ENCODE measurements at regions not wholly inside any gene's neighbourhood (a gene's known extent, or its start where the extent isn't known, plus 50 kb on each side); places are given as distances from the start of the nearest gene placed in this dataset.

DNA sequence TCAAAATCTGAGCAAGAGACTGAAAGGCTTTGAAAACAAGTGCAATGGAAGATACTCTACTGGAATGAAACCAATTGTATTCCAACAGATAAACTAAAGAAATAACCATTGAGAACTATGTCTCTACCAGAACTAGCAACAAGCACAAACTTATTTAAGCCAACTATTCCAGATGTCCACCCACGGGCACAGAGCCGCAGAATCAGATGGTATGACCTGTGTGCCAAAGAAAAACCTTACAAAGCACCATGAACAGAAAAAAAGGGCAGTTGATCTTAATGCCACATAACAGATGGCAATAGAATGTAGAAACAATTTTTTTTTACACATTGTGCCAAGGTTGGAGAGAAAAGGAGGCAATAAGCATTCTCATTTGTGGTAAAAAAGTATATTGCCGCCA is 269.3 kb upstream of the ADGRL3 start:
- no peak overlapping the region for H3K27ac ChIP-seq
- H3K27me3 ChIP-seq (replicated peaks; ENCODE audit: insufficient read depth), result no peaks in the 10 kb centered on the region
- no peaks in the 10 kb centered on the region for H3K9me2 ChIP-seq (ENCODE audit: insufficient read depth)
- no peak overlapping the region for H3K9ac ChIP-seq
- no peaks in the 10 kb centered on the region for H3K79me2 ChIP-seq (ENCODE audit: insufficient read depth)
- H3F3A ChIP-seq (ENCODE audit: insufficient read depth), result no peaks in the 10 kb centered on the region
- TF ChIP-seq EZH2 (IDR thresholded peaks at IDR 0.05; ENCODE audit: insufficient read depth, poor library complexity, severe bottlenecking) (no peak), EZH2phosphoT487 (IDR thresholded peaks at IDR 0.05; ENCODE audit: insufficient read depth, low read depth) (no peak)
- in situ Hi-C loops (cut with MboI), result no loop called here
- H3K9me3 ChIP-seq (ENCODE audit: low read depth), result no peaks in the 10 kb centered on the region
- WGBS, 2 experiments (ENCODE audit: low coverage in 1 of 2, low lambda C conversion rate in 2 of 2, missing lambda C conversion rate in 2 of 2), result 17 to 21% methylated on average over 3 of the region's 3 CpGs
- H3K4me1 ChIP-seq (ENCODE audit: insufficient read depth), result no peaks in the 10 kb centered on the region
- H3K36me3 ChIP-seq (ENCODE audit: low read depth), result no peaks in the 10 kb centered on the region
- DNase-seq, result no peak
- H4K20me1 ChIP-seq (ENCODE audit: insufficient read depth), result no peaks in the 10 kb centered on the region
- H3K4me3 ChIP-seq, result no peak overlapping the region
- H2AFZ ChIP-seq, result no peak overlapping the region
- H3K4me2 ChIP-seq (ENCODE audit: unreplicated experiment), result no peak overlapping the region

DNA sequence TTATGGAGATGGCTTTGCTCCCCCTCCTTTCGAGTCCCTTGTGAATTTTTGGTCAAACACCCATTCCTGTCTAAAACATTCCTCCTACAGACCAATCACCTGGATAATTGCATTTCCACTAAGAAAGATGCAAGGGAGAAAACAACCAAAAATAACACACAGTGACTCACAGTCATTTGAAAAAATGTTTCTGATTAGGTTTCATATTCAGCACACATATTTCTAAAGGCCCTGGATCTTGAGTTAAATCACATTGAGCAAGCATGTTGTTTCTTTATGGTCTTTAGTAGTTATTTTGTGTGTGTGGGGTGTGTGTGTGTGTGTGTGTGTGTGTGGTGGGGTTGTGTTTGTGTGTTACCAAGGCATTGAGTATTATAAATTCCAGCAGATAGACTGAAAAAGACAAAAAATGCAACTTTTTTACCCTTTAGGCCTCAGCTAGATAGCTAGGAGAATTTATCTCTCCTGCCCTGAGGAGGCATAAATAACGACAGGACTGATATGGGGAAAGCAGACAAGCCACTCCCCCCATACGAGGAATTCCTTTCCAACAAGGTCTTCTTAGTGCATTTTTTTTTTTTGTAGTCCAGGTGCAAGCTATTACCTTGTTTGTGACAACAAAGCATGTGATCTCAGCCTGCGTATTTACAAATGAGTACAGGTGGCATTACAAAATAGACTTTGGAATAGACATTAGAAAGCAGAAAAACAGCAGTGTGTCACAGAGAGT is 265.4 kb upstream of the ADGRL3 start:
- WGBS, 2 experiments (ENCODE audit: low coverage in 1 of 2, low lambda C conversion rate in 2 of 2, missing lambda C conversion rate in 2 of 2), result 12 to 15% methylated on average over 4 of the region's 4 CpGs
- H3K4me2 ChIP-seq (ENCODE audit: unreplicated experiment), result no peak overlapping the region
- no peaks in the 10 kb centered on the region for H3K79me2 ChIP-seq (ENCODE audit: insufficient read depth)
- no peaks in the 10 kb centered on the region for H3K4me1 ChIP-seq (ENCODE audit: insufficient read depth)
- H3K36me3 ChIP-seq (ENCODE audit: low read depth), result no peaks in the 10 kb centered on the region
- TF ChIP-seq EZH2phosphoT487 (IDR thresholded peaks at IDR 0.05; ENCODE audit: insufficient read depth, low read depth), result no peak
- no peak for TF ChIP-seq EZH2 (IDR thresholded peaks at IDR 0.05; ENCODE audit: insufficient read depth, poor library complexity, severe bottlenecking)
- H3K9me3 ChIP-seq (ENCODE audit: low read depth), result no peaks in the 10 kb centered on the region
- H3K27me3 ChIP-seq (replicated peaks; ENCODE audit: insufficient read depth), result no peaks in the 10 kb centered on the region
- no peak overlapping the region for H3K4me3 ChIP-seq
- in situ Hi-C loops (cut with MboI), result no loop called here
- H3K9ac ChIP-seq, result no peak overlapping the region
- DNase-seq, result no peak
- no peaks in the 10 kb centered on the region for H3F3A ChIP-seq (ENCODE audit: insufficient read depth)
- no peak overlapping the region for H3K27ac ChIP-seq
- H3K9me2 ChIP-seq (ENCODE audit: insufficient read depth), result no peaks in the 10 kb centered on the region
- no peak overlapping the region for H2AFZ ChIP-seq
- no peaks in the 10 kb centered on the region for H4K20me1 ChIP-seq (ENCODE audit: insufficient read depth)

DNA sequence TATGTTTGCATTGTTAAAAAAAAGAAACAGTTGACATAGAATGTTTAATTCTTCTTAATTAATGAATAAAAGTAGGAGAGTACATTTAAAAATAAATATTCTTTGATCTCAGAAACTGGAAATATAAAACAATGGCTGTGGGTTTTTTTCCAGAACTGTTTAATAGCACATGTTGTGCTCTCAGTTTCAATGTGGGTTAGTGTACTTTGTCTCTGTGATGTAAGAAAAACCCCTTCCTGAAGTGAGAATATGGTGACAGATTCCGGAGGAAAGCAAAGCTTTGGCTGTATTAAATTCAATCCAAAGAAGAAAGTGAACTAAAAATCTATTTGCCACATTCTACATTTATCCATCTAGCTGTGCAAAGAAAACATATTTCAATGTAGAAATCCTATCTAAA is 261.9 kb upstream of the ADGRL3 start:
- WGBS, 2 experiments (ENCODE audit: low coverage in 1 of 2, low lambda C conversion rate in 2 of 2, missing lambda C conversion rate in 2 of 2), result 14 to 22% methylated on average over 1 of the region's 1 CpG
- in situ Hi-C loops (cut with MboI), result no loop called here
- H3K4me1 ChIP-seq (ENCODE audit: insufficient read depth), result no peaks in the 10 kb centered on the region

DNA sequence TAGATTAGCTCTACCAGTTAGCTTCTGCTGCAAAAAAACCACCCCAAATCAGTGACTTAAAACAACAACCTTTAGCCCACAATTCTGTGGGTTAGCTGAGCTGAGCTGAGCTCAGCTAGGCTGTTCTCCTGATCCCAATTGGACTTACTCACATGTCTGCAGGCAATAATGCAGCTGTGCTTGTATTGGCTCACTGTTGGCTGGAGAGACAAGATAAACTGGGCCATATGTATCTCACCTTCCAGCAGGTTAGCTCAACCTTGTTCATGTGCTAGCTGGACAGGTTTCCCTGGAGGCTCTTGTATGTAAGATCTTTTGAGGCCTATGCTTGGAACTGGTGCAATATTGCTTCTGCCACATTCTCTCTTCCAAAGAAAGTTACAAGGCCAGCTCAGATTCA is 261.5 kb upstream of the ADGRL3 start:
- in situ Hi-C loops (cut with MboI), result no loop called here

More for the DNA sequence above, 261.9 kb upstream of the ADGRL3 start:
- TF ChIP-seq EZH2 (IDR thresholded peaks at IDR 0.05; ENCODE audit: insufficient read depth, poor library complexity, severe bottlenecking) (no peak), EZH2phosphoT487 (IDR thresholded peaks at IDR 0.05; ENCODE audit: insufficient read depth, low read depth) (no peak)
- Histone ChIP-seq H3K27me3 (replicated peaks; ENCODE audit: insufficient read depth) (no peaks in the 10 kb centered on the region), H3K9me3 (ENCODE audit: low read depth) (no peaks in the 10 kb centered on the region), H3K27ac (no peak overlapping the region), H3F3A (ENCODE audit: insufficient read depth) (no peaks in the 10 kb centered on the region), H4K20me1 (ENCODE audit: insufficient read depth) (no peaks in the 10 kb centered on the region), H3K4me3 (no peak overlapping the region), H3K9ac (no peak overlapping the region), H3K79me2 (ENCODE audit: insufficient read depth) (no peaks in the 10 kb centered on the region), H3K9me2 (ENCODE audit: insufficient read depth) (no peaks in the 10 kb centered on the region), H3K4me2 (ENCODE audit: unreplicated experiment) (no peak overlapping the region), H3K36me3 (ENCODE audit: low read depth) (no peaks in the 10 kb centered on the region), H2AFZ (no peak overlapping the region)
- no peak for DNase-seq

DNA sequence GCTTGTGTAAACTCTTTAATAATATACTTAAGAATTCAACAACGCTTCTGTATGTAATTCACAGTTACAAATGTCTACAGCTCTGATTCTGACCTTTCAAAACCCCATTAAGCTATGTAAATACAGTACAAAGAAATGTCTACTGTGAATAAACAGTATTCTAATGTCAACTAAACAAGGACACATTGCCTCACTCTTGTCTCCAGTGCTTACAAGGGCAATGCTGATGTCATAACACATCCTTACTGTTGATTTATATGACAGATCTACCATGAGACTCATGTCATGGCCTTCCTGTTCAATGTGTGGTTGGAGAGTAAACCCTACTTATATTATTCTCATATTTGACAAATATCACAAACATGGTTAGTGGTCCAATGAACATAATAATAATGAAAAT is 256.1 kb upstream of the ADGRL3 start:
- Histone ChIP-seq H3K27ac (no peak overlapping the region), H3K79me2 (ENCODE audit: insufficient read depth) (no peaks in the 10 kb centered on the region), H3K36me3 (ENCODE audit: low read depth) (no peaks in the 10 kb centered on the region), H3K4me3 (no peak overlapping the region), H3K9me2 (ENCODE audit: insufficient read depth) (no peaks in the 10 kb centered on the region), H3K27me3 (replicated peaks; ENCODE audit: insufficient read depth) (no peaks in the 10 kb centered on the region), H3K4me2 (ENCODE audit: unreplicated experiment) (no peak overlapping the region), H4K20me1 (ENCODE audit: insufficient read depth) (no peaks in the 10 kb centered on the region), H3F3A (ENCODE audit: insufficient read depth) (no peaks in the 10 kb centered on the region), H2AFZ (no peak overlapping the region), H3K9ac (no peak overlapping the region), H3K4me1 (ENCODE audit: insufficient read depth) (no peaks in the 10 kb centered on the region), H3K9me3 (ENCODE audit: low read depth) (no peaks in the 10 kb centered on the region)
- TF ChIP-seq EZH2 (IDR thresholded peaks at IDR 0.05; ENCODE audit: insufficient read depth, poor library complexity, severe bottlenecking) (no peak), EZH2phosphoT487 (IDR thresholded peaks at IDR 0.05; ENCODE audit: insufficient read depth, low read depth) (no peak)
- DNase-seq, result no peak
- in situ Hi-C loops (cut with MboI), result no loop called here
- 0 to 17% methylated on average over 1 of the region's 1 CpG for WGBS, 2 experiments (ENCODE audit: low coverage in 1 of 2, low lambda C conversion rate in 2 of 2, missing lambda C conversion rate in 2 of 2)

More for the DNA sequence above, 261.5 kb upstream of the ADGRL3 start:
- no peak overlapping the region for H3K4me2 ChIP-seq (ENCODE audit: unreplicated experiment)
- no peak overlapping the region for H3K4me3 ChIP-seq
- H4K20me1 ChIP-seq (ENCODE audit: insufficient read depth), result no peaks in the 10 kb centered on the region
- no peaks in the 10 kb centered on the region for H3K36me3 ChIP-seq (ENCODE audit: low read depth)
- H3F3A ChIP-seq (ENCODE audit: insufficient read depth), result no peaks in the 10 kb centered on the region
- H3K9me2 ChIP-seq (ENCODE audit: insufficient read depth), result no peaks in the 10 kb centered on the region
- no peak overlapping the region for H2AFZ ChIP-seq
- no peak overlapping the region for H3K27ac ChIP-seq
- no peak overlapping the region for H3K9ac ChIP-seq
- H3K79me2 ChIP-seq (ENCODE audit: insufficient read depth), result no peaks in the 10 kb centered on the region
- H3K27me3 ChIP-seq (replicated peaks; ENCODE audit: insufficient read depth), result no peaks in the 10 kb centered on the region
- no peaks in the 10 kb centered on the region for H3K9me3 ChIP-seq (ENCODE audit: low read depth)
- no peak for DNase-seq
- TF ChIP-seq EZH2phosphoT487 (IDR thresholded peaks at IDR 0.05; ENCODE audit: insufficient read depth, low read depth) (no peak), EZH2 (IDR thresholded peaks at IDR 0.05; ENCODE audit: insufficient read depth, poor library complexity, severe bottlenecking) (no peak)
- no peaks in the 10 kb centered on the region for H3K4me1 ChIP-seq (ENCODE audit: insufficient read depth)

Data from GM23248 (cell line).